GM18505 (cell line): ENCODE measurements at regions not wholly inside any gene's neighbourhood (a gene's known extent, or its start where the extent isn't known, plus 50 kb on each side); places are given as distances from the start of the nearest gene placed in this dataset.
"Not testable (repeated sequence)": the region's sequence is repeated elsewhere in the genome, so short reads cannot be mapped to it uniquely, and the experiment has no call there.

Experiments
- ATAC-seq: cut with Tn5 transposase; IDR thresholded peaks from one replicate; pipeline ENCODE4 v1.9.1; 2021; ENCODE audit not compliant: unreplicated experiment
- POLR2A ChIP-seq: IDR thresholded peaks from 4 replicates; pipeline ENCODE4 v1.6.1; 2011; ENCODE audit warnings: borderline replicate concordance; ENCODE audit not compliant: insufficient read depth, insufficient read length; ENCODE audit errors: extremely low read depth

GRCh38 chr15:62515696-62516395 lies 350.8 kb upstream of the C2CD4B start:
- no peak for ATAC-seq
- TF ChIP-seq POLR2A = no peak

- ATAC-seq = no peak
- no peak for TF ChIP-seq POLR2A
Observed at GRCh38 chr15:62517541-62517940, 352.5 kb upstream of the C2CD4B start.

- not testable (repeated sequence) for ATAC-seq
Observed at GRCh38 chr15:62518666-62519065, 353.6 kb upstream of the C2CD4B start.

- no peak for ATAC-seq
- no peak for TF ChIP-seq POLR2A
Observed at GRCh38 chr15:62519900-62520299, 354.8 kb upstream of the C2CD4B start.

GRCh38 chr15:62520887-62521286 lies 355.8 kb upstream of the C2CD4B start:
- TF ChIP-seq POLR2A = no peak
- no peak for ATAC-seq

GRCh38 chr15:62521396-62521795 lies 356.3 kb upstream of the C2CD4B start:
- ATAC-seq = no peak
- TF ChIP-seq POLR2A = no peak

- ATAC-seq = no peak
- TF ChIP-seq POLR2A = no peak
Observed at GRCh38 chr15:62524848-62525247, 359.8 kb upstream of the C2CD4B start.

GRCh38 chr15:62527387-62527786 lies 362.3 kb upstream of the C2CD4B start:
- TF ChIP-seq POLR2A = no peak
- no peak for ATAC-seq

- no peak for ATAC-seq
Observed at GRCh38 chr15:62528505-62528904, 363.4 kb upstream of the C2CD4B start.

GRCh38 chr15:62532367-62532766 lies 367.3 kb upstream of the C2CD4B start:
- no peak for ATAC-seq
- no peak for TF ChIP-seq POLR2A

More at GRCh38 chr15:62528505-62528904, 363.4 kb upstream of the C2CD4B start:
- TF ChIP-seq POLR2A = no peak

GRCh38 chr15:62533687-62534086 lies 368.6 kb upstream of the C2CD4B start:
- no peak for TF ChIP-seq POLR2A
- ATAC-seq = no peak

GRCh38 chr15:62534996-62535395 lies 369.9 kb upstream of the C2CD4B start:
- TF ChIP-seq POLR2A = no peak
- no peak for ATAC-seq

GRCh38 chr15:62539236-62539635 lies 374.2 kb upstream of the C2CD4B start:
- no peak for ATAC-seq
- no peak for TF ChIP-seq POLR2A

- ATAC-seq = no peak
- no peak for TF ChIP-seq POLR2A
Observed at GRCh38 chr15:62541250-62541649, 376.2 kb upstream of the C2CD4B start.

GRCh38 chr15:62541846-62542245 lies 376.8 kb upstream of the C2CD4B start:
- ATAC-seq = no peak
- TF ChIP-seq POLR2A = no peak

- no peak for ATAC-seq
- TF ChIP-seq POLR2A = no peak
Observed at GRCh38 chr15:62544446-62544845, 379.4 kb upstream of the C2CD4B start.
